Fibroblast of lung (primary cell): ENCODE measurements at regions not wholly inside any gene's neighbourhood (a gene's known extent, or its start where the extent isn't known, plus 50 kb on each side); places are given as distances from the start of the nearest gene placed in this dataset.

Experiments
- CTCF ChIP-seq, 2 donors: IDR thresholded peaks in 1 of 2; conservative IDR thresholded peaks in 1 of 2; 1 replicate in 1 of 2; 2 replicates in 1 of 2; pipeline ENCODE4 v1.5.1; 2011 to 2012; ENCODE audit warnings: low read length in 2 of 2, control low read depth in 1 of 2, inconsistent platforms in 1 of 2, low read depth in 1 of 2, mild to moderate bottlenecking in 1 of 2
- EZH2 ChIP-seq: IDR thresholded peaks from 2 replicates; pipeline ENCODE4 v1.5.1; 2012; ENCODE audit warnings: low read length, control low read depth, mild to moderate bottlenecking; ENCODE audit errors: missing control alignments

GRCh38 chr2:71813315-71813714 is 334.3 kb downstream of the CYP26B1 start:
- TF ChIP-seq EZH2 (no peak), CTCF (conservative IDR thresholded peaks at IDR 0.05 in 1 of 2, IDR thresholded peaks at IDR 0.05 in 1 of 2; ENCODE audit: low read depth in 1 of 2, low read length in 2 of 2) (no peak)
